Endothelial cell (in vitro differentiated cells): ENCODE measurements at regions not wholly inside any gene's neighbourhood (a gene's known extent, or its start where the extent isn't known, plus 50 kb on each side); places are given as distances from the start of the nearest gene placed in this dataset.

Experiments used
- DNase-seq: peaks from one replicate; pipeline ENCODE4 v3.0.0; 2021; ENCODE audit warnings: low spot score
- H3K27ac Mint-ChIP-seq: one replicate; pipeline ENCODE4 v1.8.0; 2021; ENCODE audit warnings: mixed read lengths, inconsistent platforms; ENCODE audit not compliant: unreplicated experiment
- H3K27me3 Mint-ChIP-seq: one replicate; pipeline ENCODE4 v1.8.0; 2021; ENCODE audit warnings: mild to moderate bottlenecking, moderate library complexity, mixed read lengths, inconsistent platforms; ENCODE audit not compliant: unreplicated experiment
- H3K36me3 Mint-ChIP-seq: one replicate; pipeline ENCODE4 v1.8.0; 2021; ENCODE audit warnings: mild to moderate bottlenecking, low read depth, mixed read lengths, inconsistent platforms; ENCODE audit not compliant: unreplicated experiment
- H3K4me1 Mint-ChIP-seq: one replicate; pipeline ENCODE4 v1.8.0; 2021; ENCODE audit warnings: mild to moderate bottlenecking, mixed read lengths, inconsistent platforms; ENCODE audit not compliant: unreplicated experiment
- H3K4me3 Mint-ChIP-seq: one replicate; pipeline ENCODE4 v1.8.0; 2021; ENCODE audit warnings: mild to moderate bottlenecking, mixed read lengths, inconsistent platforms; ENCODE audit not compliant: unreplicated experiment
- H3K9me3 Mint-ChIP-seq: one replicate; pipeline ENCODE4 v1.8.0; 2021; ENCODE audit warnings: mixed read lengths, inconsistent platforms; ENCODE audit not compliant: unreplicated experiment
- CTCF ChIP-seq: fragments of 200-600 bp; sonication (generic); IDR thresholded peaks from one replicate; pipeline ENCODE4 v1.5.0; 2021; ENCODE audit warnings: antibody characterized with exemption; ENCODE audit not compliant: unreplicated experiment

- Mint-ChIP-seq H3K4me1 (peaks cover 2% of the 10 kb centered on the region), H3K36me3 (no peaks in the 10 kb centered on the region), H3K4me3 (no peak overlapping the region)
Measured at GRCh38 chr5:4537489-4537888, 602.6 kb upstream of the ADAMTS16 start.

GRCh38 chr5:4540375-4541173 is 599.6 kb upstream of the ADAMTS16 start:
- Mint-ChIP-seq H3K36me3 (no peaks in the 10 kb centered on the region), H3K27ac (no peak overlapping the region), H3K9me3 (peaks cover 3% of the 10 kb centered on the region), H3K4me3 (no peak overlapping the region), H3K27me3 (peaks cover 2% of the 10 kb centered on the region), H3K4me1 (peaks cover 11% of the 10 kb centered on the region)
- TF ChIP-seq CTCF: no peak
- no peak for DNase-seq

More at GRCh38 chr5:4537489-4537888, 602.6 kb upstream of the ADAMTS16 start:
- Mint-ChIP-seq H3K9me3 (peaks cover 3% of the 10 kb centered on the region), H3K27me3 (peaks cover 2% of the 10 kb centered on the region), H3K27ac (no peak overlapping the region)
- no peak for DNase-seq
- TF ChIP-seq CTCF: no peak

- H3K4me1 Mint-ChIP-seq: peaks cover 11% of the 10 kb centered on the region
- H3K27ac Mint-ChIP-seq: no peak overlapping the region
- no peak for DNase-seq
- H3K36me3 Mint-ChIP-seq: no peaks in the 10 kb centered on the region
- H3K27me3 Mint-ChIP-seq: peaks cover 2% of the 10 kb centered on the region
- peaks cover 3% of the 10 kb centered on the region for H3K9me3 Mint-ChIP-seq
- no peak for TF ChIP-seq CTCF
- H3K4me3 Mint-ChIP-seq: no peak overlapping the region
Measured at GRCh38 chr5:4541334-4541733, 598.8 kb upstream of the ADAMTS16 start.

GRCh38 chr5:4542145-4542778 is 597.9 kb upstream of the ADAMTS16 start:
- no peak for TF ChIP-seq CTCF
- no peaks in the 10 kb centered on the region for H3K27me3 Mint-ChIP-seq
- H3K27ac Mint-ChIP-seq: no peak overlapping the region
- peaks cover 3% of the 10 kb centered on the region for H3K9me3 Mint-ChIP-seq
- H3K4me3 Mint-ChIP-seq: no peak overlapping the region
- no peak for DNase-seq
- H3K4me1 Mint-ChIP-seq: peaks cover 11% of the 10 kb centered on the region
- no peaks in the 10 kb centered on the region for H3K36me3 Mint-ChIP-seq
